AG20443 (cell line): ENCODE measurements at regions not wholly inside any gene's neighbourhood (a gene's known extent, or its start where the extent isn't known, plus 50 kb on each side); places are given as distances from the start of the nearest gene placed in this dataset.

Experiments
- DNase-seq: peaks from one replicate; pipeline ENCODE4 v3.0.0; 2012; ENCODE audit warnings: low spot score, mixed read lengths

- no peak for DNase-seq
Measured at GRCh38 chr1:191160837-191161236, 683.2 kb upstream of the BRINP3 start.

GRCh38 chr1:191162762-191163161 is 685.1 kb upstream of the BRINP3 start:
- no peak for DNase-seq

DNA sequence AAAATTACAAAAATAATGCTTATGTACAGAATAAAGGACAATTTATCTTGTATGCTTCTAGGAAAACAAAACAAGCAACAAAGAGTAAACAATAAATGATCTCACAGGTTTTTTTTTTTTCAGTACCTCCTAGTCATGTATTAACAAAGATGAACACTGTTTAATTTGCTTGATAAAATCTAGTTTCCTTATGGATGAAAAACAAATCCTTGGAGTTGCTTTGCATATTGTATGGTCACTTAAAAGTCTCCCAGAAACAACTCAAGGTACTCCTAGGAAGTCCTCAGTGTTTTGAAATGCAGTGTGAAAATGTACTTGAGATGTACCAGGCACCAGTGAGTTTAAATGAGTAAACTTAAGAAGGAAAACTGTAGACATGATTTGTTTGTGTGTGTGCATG is 686.0 kb upstream of the BRINP3 start:
- DNase-seq: no peak

GRCh38 chr1:191174298-191174697 is 696.6 kb upstream of the BRINP3 start:
- no peak for DNase-seq

GRCh38 chr1:191176131-191176530 is 698.5 kb upstream of the BRINP3 start:
- no peak for DNase-seq

GRCh38 chr1:191206513-191207207 is 729.0 kb upstream of the BRINP3 start:
- DNase-seq: no peak

DNA sequence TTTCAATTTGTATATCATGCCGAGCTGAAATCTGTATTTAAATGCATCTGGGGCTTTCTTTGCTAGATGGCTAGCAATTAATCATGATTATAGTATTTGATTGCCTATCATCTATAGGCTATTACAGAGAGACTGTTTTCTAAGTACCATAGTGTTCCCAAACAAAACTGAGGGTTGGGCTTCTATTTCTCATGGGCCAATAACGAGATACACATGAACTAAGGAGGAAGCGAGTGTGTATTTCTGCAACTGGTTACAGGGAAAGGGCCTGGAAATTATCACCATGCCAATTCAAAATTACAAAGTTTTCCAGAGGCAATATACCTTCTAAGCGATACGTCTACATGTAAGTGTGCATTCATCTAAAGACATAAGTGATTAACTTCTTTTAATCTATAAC is 744.5 kb upstream of the BRINP3 start:
- DNase-seq: no peak

DNA sequence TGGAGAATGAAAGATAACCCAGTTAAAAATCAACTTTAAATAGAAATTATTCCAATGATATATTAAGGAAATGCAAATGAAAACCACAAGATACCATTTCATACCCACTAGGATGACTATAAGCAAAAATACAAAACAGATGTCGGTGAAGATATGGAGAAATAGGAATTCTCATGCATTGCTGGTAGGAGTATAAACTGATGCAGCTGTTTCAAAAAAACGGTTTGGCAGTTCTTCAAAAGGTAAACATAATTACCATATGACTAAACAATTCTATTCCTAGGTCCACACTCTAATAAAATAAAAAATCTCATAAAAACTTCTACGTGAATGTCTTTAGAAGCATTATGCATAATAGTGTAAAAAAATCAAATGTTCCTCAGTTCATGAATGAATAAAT is 763.3 kb upstream of the BRINP3 start:
- no peak for DNase-seq

GRCh38 chr1:191255354-191256054 is 777.8 kb upstream of the BRINP3 start:
- no peak for DNase-seq

DNA sequence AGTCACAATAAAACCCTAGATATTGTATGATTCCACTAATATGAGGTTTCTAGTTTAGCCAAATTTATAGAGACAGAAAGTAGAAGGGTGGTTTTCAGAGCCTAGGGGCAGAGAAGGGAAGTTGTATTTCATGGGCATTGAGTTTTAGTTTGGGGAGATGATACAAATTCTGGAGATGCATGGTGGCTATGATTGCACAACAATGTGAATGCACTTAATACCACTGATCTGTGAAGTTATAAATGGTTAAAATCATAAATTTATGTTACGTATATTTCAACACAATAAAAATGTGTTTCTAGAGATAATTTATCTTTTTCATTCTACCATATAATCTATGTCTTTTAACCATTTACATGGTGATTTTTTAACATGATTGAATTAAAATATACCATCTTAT is 779.3 kb upstream of the BRINP3 start:
- DNase-seq: no peak

DNA sequence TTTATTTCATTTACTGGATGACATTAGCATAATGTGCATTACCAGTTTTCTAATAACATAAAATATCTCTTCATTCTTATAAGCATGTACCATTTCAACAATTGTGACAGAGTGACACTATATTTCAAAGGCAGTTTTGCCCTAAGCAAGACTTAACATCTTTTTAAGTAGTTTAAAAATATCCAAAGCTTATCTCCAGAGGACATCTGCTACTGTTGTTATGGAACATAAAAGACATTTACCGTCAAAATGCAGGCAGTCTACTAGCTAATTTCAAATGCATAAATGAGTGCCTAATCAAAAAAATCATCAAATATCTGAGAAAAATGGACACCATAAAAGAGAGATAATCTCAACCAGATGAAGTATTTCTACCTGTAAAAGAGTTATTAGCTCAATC is 782.4 kb upstream of the BRINP3 start:
- no peak for DNase-seq

GRCh38 chr1:191261111-191261510 is 783.4 kb upstream of the BRINP3 start:
- no peak for DNase-seq

- no peak for DNase-seq
Measured at GRCh38 chr1:191279266-191279800, 801.7 kb upstream of the BRINP3 start.

DNA sequence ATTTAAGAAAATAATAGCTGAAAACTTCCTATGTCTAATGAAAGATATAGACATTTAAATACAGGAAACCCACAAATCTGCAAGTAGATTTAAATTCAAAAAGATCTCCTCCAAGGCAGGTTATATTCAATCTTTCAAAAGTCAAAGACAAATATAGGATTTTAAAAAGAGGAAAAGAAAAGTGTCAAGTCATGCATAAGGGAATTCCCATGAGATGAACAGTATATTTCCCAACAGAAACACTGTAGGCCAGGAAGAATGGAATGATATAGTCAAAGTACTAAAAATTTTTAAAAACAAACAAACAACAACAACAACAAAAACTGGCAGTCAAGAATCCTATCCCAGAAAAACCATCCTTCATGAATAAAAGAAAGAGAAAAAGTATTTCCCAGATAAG is 806.5 kb upstream of the BRINP3 start:
- no peak for DNase-seq

- DNase-seq: no peak
Measured at GRCh38 chr1:191290441-191290840, 812.8 kb upstream of the BRINP3 start.

- DNase-seq: no peak
Measured at GRCh38 chr1:191305370-191305769, 827.7 kb upstream of the BRINP3 start.

DNA sequence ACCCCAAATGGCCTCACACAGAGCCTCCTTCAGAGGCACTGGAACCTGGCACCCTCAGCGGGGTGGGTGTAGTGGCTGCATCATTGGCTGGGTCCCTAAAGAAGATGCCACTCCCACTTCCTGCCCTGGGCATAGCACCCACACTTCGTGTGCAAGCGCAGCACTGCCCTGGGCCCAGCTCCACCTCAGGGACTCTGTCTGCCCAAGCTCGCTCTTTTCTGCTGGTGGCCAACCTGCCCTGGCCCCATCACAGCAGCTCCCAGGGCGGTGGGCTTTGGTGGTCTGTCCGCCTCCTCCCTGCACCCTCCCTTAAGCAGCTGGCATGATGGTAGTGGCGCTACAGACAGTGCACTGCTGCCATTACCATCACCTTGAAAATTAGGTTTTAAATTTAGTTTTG is 829.3 kb upstream of the BRINP3 start:
- DNase-seq: no peak

GRCh38 chr1:191320062-191320461 is 838.2 kb upstream of the RGS18 start:
- no peak for DNase-seq

DNA sequence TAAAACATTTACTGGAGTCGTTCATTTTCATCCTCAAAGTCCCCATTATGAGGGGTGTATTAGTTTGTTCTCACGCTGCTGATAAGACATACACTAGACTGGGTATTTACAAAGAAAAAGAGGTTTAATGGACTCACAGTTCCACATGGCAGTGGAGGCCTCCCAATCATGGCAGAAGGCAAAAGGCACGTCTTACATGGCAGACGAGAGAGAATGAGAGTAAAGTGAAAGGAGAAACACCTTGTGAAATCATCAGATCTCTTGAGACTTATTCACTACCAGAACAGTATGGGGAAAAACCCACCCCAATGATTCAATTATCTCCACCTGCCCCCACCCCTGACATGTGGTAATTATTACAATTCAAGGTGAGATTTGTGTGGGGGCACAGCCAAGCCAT is 830.4 kb upstream of the RGS18 start:
- no peak for DNase-seq

DNA sequence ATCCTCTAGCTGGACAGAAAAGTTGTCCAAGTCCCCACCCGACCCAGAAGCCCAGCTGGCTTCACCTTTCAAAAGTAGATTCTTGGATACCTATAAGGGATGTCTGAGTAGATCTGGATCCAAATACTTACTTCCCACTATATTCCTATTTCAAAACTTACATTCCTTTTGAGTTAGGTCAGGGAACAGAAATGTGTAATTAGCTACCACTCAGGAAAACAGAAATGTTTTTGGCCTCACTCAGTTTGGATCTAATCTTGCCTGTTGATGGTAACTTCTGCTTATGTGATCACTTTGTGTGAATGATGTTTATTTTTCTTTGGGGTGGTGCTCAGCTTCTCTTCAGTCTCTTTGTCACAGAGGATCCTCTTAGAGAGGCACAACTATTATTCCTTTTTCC is 814.4 kb upstream of the RGS18 start:
- no peak for DNase-seq

DNA sequence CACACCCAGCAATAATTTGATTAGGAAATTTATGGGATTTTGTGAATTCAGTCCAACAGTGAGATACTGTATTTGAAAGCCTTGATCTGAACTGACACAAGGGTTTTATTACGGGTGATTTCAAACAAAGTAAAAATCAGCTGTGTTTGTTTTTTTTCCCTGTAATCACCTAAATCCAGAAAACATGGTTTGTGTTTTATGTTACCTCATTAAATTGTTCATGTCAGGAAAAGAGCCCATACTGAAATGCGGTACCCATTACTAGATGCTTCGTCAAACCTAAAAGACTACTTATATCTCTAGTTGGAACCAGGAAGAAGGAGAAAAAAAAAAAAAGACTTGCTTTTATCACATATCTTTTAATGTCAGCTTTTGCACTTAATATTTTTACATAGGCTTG is 811.9 kb upstream of the RGS18 start:
- DNase-seq: no peak

GRCh38 chr1:191348328-191348727 is 809.9 kb upstream of the RGS18 start:
- DNase-seq: no peak

DNA sequence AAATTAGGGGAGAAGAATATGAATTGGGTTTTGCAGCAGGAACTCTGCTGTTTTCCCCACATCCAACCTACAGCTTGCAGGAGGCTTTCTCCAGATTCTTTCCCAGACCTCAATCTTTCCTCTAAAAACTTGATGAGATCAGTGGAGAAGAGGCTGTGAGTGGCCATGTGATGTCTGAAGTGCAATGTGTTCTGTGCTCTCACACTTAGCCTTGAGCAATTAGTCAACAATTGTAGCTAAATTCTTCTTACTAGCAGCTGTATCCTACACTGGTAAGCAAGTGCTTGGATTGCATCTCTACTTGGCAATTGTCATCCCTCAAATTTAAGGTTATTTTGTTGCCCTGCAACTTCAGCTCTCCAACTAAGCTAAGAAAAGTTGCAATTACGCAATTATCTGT is 807.3 kb upstream of the RGS18 start:
- DNase-seq: no peak

GRCh38 chr1:191358724-191359123 is 799.5 kb upstream of the RGS18 start:
- DNase-seq: no peak
